ENCODE measurements at regions not wholly inside any gene's neighbourhood (a gene's known extent, or its start where the extent isn't known, plus 50 kb on each side); places are given as distances from the start of the nearest gene placed in this dataset.
A peak's percentile ranks its signal among the peaks of the same experiment; 100 is the strongest.
"Not testable (repeated sequence)": the region's sequence is repeated elsewhere in the genome, so short reads cannot be mapped to it uniquely, and the experiment has no call there.

DNA sequence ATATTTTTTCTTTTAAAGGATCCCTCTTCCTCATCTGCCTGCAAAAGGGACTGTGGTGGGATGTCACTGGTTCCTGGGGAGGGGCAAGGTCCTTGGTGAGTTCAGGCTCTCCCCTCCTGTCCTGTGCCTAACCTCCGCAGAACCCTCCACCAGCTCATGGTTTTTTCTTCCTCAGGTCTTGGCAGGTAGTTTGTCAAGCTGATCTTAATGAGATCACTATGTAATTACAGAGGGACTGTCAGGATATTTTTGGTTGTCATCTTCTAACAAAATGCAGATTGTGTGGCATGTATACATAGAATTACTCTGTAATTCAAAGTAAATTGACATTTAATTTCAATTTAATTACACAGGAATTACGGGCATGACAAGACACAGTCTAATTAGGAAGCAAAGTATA, 150.3 kb upstream of the SEMA6A start:
- DNase-seq (ENCODE audit: low read depth in 4 of 4, low spot score in 2 of 4): no peak

DNA sequence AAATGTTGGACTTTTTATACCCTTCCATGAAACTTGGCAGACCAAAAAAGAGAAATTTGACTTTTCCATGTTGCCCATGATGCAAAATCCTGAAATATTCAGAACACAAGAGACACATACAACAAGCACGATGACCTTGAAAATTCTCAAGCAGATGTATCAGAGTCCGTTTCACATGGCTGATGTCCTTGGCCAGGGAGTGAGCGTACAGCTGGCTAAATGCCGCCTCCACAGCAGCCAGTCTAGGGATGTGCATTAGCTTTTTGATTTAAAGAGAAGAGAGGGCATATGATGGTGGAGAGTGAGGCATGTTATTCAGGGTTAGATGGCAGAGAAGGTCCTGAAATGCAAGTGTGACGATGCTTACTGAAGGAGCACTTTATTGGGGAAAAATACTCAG, 148.0 kb upstream of the SEMA6A start:
- no peak for DNase-seq (ENCODE audit: low read depth in 4 of 4, low spot score in 2 of 4)

GRCh38 chr5:116719106-116719505, 144.5 kb upstream of the SEMA6A start:
- DNase-seq (ENCODE audit: low read depth in 4 of 4, low spot score in 2 of 4): no peak

DNA sequence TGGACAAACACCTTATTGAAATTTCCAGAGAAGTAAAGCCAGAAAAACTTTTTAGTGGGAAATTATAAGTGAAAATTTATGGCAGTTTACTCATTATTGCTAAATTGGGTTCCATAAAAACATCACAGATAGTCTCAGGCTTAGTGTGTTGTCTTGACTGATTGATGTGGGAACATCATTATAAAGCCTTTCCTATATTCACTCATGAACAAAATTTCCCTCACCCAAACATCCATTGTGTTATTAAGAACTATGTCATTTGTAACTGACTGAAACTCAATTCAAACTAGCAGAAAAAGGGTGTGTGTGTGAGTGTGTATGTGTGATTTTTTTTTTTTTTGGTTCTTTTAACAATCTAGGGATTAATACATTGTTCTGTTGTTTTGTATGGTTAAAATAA, 143.7 kb upstream of the SEMA6A start:
- no peak for DNase-seq (ENCODE audit: low read depth in 4 of 4, low spot score in 2 of 4)

- DNase-seq (ENCODE audit: low read depth in 4 of 4, low spot score in 2 of 4): no peak
Measured at GRCh38 chr5:116709082-116709481, 134.5 kb upstream of the SEMA6A start.

DNA sequence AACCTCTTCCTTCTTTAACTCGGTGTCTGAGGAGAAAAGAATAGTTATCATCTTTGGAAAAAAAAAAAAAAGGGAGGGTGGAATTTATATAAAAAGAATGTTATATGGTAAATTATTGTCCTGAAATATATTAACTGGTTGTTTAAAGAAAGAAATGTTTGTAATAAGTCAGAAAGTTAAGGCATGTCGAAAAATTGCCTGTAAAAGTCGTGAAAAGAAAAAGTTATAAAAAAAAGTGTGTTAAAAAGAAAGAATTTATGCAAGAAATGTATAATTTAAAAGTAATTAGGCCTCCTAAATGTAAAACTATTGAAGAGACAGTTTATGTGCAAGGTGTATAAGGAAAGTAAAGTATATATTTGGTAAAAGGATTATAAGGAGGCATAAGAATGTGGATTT, 130.5 kb upstream of the SEMA6A start:
- not testable (repeated sequence) for DNase-seq (ENCODE audit: low read depth in 4 of 4, low spot score in 2 of 4)

DNA sequence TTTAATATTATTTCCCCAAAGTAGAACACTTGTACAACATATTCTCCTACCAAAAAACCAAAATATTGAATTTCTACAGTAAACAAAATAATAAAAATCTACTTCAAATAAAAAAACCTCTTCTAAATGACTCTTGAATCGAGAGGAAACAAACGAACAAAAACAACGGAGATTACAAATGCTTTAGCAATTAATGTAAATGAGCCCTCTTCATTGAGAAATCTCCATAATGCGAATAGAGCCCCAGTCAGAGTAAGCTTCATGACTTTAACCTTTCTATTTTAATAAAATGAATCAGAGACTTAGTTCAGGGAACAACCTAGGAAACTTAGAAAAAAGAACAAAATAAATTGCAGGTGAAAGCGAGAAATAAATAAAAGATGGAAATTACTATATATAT, 129.3 kb upstream of the SEMA6A start:
- DNase-seq (ENCODE audit: low read depth in 4 of 4, low spot score in 2 of 4): no peak

DNA sequence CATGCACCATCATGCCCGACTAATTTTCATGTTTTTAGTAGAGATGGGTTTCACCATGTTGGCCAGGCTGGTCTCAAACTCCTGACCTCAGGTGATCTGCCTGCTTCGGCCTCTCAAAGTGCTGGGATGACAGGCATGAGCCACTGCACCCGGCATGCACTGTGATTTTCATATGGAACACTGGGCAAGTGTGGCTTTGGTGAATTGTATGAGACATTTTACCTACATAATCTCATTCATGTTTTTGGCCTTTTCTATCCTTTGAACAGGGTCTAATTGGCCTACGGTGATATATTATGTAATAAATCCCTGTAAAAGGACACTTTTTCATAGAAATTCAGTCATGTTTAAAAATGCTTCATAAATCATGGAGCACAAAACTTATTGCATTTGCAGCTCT, 128.7 kb upstream of the SEMA6A start:
- no peak for DNase-seq (ENCODE audit: low read depth in 4 of 4, low spot score in 2 of 4)

GRCh38 chr5:116702776-116703175, 128.2 kb upstream of the SEMA6A start:
- no peak for DNase-seq (ENCODE audit: low read depth in 4 of 4, low spot score in 2 of 4)

DNA sequence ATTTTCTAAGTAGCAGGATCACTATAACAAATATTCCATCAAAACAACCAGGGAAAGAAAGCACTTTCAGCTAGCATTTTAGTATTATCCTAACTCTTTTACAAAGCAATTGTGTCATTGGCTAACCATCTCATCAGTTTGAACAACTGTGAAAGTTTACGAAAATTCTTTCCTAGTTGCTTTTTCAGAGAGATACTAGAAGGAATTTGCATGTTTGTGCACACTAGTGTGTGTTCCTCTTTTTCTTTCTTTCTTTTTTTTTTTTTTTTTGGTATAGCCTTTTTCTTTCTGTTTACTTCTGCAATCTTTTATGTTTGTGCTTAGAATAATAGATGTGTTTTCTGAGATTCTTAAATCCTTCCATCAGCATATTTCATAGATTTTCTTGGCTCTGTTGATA, 124.7 kb upstream of the SEMA6A start:
- DNase-seq (ENCODE audit: low read depth in 4 of 4, low spot score in 2 of 4): no peak

GRCh38 chr5:116696366-116696765, 121.7 kb upstream of the SEMA6A start:
- no peak for DNase-seq (ENCODE audit: low read depth in 4 of 4, low spot score in 2 of 4)

GRCh38 chr5:116695681-116696080, 121.1 kb upstream of the SEMA6A start:
- peak in 3 of 4 donors; percentile 7 to 8 (median 7) for DNase-seq (ENCODE audit: low read depth in 4 of 4, low spot score in 2 of 4)

- DNase-seq (ENCODE audit: low read depth in 4 of 4, low spot score in 2 of 4): no peak
Measured at GRCh38 chr5:116686438-116686837, 111.8 kb upstream of the SEMA6A start.

- DNase-seq (ENCODE audit: low read depth in 4 of 4, low spot score in 2 of 4): no peak
Measured at GRCh38 chr5:116685931-116686330, 111.3 kb upstream of the SEMA6A start.

- DNase-seq (ENCODE audit: low read depth in 4 of 4, low spot score in 2 of 4): no peak
Measured at GRCh38 chr5:116685069-116685468, 110.4 kb upstream of the SEMA6A start.

DNA sequence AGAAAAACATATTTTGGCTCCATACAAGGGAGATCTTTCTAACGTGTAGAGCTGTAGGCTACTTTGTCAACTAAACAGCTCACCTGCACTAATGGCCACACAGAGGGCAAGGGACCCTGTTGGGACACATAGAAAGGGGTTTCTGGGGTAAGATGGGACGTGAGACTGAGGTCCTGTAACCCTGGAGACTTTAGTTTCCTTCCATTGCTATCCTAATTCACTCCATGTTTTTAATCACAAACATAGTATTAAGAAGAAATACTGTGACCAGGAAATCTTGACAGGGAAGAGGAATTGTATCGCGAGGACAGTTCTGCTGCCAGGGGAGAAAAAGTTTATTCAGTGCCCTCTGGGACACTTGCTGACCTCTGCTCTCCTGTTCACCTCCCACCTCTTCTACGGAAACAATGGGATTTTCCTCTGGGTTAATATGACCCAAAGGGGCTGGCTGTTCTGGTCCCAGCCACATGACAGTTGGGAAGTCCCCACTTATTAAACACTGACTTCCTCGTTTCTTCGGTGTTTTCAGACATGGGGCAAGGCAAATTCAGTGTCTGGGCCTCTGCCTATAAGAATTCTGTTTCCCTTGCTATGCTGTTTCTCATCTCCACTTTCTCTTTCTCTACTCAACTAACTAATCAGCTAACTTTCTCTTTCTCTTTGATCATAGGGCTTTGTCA, 106.9 kb upstream of the SEMA6A start:
- no peak for DNase-seq (ENCODE audit: low read depth in 4 of 4, low spot score in 2 of 4)

GRCh38 chr5:116675626-116675910, 100.9 kb upstream of the SEMA6A start:
- no peak for DNase-seq (ENCODE audit: low read depth in 4 of 4, low spot score in 2 of 4)

- no peak for DNase-seq (ENCODE audit: low read depth in 4 of 4, low spot score in 2 of 4)
Measured at GRCh38 chr5:116674881-116675625, 100.4 kb upstream of the SEMA6A start.

DNA sequence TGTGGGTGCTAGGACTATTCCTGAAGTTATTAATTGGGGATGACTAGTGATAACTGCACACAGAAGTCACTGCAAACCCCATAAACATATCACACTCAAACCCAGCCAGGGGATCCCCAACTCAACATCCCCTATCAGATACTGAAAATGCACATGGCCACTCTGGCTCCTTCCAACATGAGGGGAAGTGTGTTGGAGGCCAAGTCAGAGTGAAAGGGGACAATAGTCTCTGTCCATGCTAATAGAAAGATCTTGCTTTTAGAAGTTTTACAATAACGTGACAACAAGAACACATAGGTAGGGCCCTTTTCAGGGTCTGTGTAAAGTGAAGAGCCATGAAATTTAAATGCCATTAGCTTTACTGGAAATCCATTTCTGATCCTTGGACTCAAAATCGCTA, 98.8 kb upstream of the SEMA6A start:
- DNase-seq (ENCODE audit: low read depth in 4 of 4, low spot score in 2 of 4): no peak

GRCh38 chr5:116672203-116672602, 97.6 kb upstream of the SEMA6A start:
- DNase-seq (ENCODE audit: low read depth in 4 of 4, low spot score in 2 of 4): no peak

DNA sequence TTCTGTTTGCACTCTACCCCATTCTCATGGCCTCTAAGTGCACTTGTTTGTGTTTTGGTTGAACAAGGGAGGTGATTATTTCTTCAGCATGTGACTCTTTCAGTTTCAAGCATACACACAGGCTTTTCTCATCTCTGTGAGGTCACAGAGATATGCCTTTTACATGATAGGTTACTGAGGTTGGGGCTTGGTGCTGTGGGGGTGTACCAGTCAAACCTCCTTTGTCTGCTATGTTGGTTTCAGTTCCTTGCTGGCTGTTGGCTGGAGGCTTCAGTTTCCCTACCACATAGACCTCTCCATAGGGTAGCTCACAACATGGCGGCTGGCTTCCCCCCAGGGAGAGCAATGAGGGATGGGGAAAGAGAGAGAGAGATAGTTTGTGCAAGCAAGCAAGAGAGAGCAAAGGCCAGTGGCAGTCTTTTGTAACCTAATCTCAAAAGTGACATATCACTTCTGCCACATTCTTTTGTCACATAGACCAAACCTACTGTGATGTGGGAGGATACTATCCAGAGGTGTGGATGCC, 96.7 kb upstream of the SEMA6A start:
- DNase-seq (ENCODE audit: low read depth in 4 of 4, low spot score in 2 of 4): no peak

- no peak for DNase-seq (ENCODE audit: low read depth in 4 of 4, low spot score in 2 of 4)
Measured at GRCh38 chr5:116669261-116670031, 94.8 kb upstream of the SEMA6A start.

All from left renal cortex interstitium (tissue), 4 donors.